AG08395 (cell line): ENCODE measurements at regions not wholly inside any gene's neighbourhood (a gene's known extent, or its start where the extent isn't known, plus 50 kb on each side); places are given as distances from the start of the nearest gene placed in this dataset.
"Not testable (repeated sequence)": the region's sequence is repeated elsewhere in the genome, so short reads cannot be mapped to it uniquely, and the experiment has no call there.

Experiments
- DNase-seq: peaks from one replicate; pipeline ENCODE4 v3.0.0; 2012; ENCODE audit warnings: mixed read lengths, low spot score

DNA sequence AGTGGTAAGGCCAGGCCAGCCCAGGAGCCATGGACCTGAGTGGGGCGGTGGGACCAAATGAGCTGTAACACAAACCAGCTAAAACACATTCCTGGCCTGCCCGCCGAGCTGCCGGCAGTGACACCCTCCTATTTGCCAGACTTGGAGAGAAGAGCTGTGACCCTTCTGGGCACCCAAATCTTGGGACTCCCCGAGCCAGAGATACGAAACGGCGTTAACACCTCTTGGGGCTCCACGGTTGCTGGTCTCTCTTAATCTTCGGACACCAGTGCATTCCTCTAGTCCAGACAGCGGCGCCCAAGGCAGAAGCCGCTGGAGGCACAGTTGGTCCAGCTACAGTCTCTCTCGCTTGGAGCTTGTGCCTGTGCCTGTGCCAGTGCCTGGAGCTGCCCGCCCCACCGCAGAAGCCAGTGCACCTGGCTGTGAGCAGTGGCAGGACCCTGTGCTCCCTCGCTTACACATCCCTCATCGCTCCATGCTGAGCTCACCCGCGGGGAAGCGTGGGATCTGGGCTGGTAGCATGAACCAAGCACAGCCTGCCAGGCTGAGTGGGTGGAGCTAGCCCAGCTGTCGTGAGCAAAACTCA is 147.2 kb upstream of the KLHL1 start:
- DNase-seq: no peak

DNA sequence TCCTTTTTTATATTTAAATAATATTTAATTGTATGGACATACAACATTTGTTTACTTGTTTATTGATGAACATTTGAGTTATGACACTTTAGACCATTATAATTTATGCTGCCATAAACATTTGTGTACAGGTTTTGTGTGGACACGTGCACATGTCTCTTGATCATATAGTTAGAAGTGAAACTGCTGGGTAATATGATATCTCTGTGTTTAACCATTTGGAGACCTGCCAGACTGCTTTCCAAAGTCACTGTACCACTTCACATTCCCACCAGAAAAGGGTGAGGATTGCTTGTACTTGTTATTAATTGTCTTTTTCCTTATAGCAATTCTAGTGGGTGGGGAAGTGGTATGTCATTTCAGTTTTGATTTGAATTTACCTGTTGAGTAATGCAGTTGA is 145.6 kb upstream of the KLHL1 start:
- DNase-seq: no peak

DNA sequence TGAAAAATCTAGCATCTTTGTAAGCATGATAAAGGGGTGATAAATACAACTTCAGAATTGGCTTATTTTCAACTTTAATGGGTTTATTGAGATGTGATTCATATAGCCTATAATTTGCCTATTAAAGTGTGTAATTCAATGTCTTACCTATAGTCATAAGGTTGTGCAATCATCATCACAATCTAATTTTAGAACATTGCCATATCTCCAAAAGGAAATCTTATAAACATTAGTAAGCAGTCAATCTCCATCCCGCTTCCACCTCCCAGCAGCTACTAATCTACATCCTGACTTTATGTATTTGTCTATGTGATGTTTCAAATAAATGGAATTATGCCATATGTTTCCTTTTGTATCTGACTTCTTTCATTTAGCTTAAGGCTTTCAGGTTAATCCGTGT is 145.2 kb upstream of the KLHL1 start:
- DNase-seq: no peak

DNA sequence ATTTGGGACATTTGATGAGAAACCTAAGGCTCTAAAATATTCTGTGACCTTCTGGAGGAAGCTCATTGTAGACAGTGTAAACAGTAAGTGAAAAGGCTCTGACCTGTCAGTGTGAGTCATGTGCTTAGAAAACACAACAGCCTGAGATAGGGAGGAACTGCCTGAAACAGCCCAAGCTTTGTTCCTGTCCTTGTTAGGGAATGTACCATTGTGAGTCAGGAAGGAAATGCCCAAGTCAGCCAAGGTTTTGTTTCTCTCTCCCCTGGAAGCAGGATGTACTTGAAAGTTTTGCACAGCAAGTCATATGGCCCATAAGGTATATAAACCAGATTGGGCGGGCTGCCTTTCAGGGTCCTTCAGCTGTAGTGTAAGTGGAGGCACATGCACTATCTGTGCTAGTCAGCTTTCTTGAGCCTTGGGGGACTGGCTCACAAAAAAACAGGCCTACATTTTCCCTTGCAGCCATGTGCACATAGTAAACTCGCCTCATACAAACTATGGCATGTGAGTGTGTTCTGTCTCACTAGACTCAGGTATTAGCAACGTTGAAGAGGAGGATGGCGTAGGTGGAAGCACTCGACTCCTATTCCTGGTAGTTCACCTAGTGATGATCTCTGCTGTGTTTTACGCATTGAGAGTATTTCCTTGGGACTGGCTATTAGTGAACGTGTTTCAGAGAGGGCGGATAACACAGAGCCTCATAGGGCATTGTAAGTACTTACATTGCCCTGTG is 141.2 kb upstream of the KLHL1 start:
- DNase-seq: no peak

DNA sequence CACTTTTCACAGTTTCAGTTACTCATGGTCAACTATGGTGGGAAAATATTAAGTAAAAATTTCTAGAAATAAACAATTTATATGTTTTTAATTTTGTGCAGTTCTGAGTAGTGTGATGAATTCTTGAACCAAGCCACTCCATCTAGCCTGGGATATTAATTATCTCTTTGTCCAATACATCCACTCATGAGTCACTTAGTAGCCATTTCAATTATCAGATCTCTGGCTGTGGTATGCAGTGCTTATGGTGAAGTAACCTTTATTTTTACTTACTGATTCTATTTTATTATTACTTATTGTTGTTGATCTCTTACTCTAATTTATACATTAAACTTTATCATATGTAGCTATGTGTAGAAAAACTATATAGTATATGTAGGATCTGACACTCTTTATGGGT is 128.9 kb upstream of the KLHL1 start:
- no peak for DNase-seq

DNA sequence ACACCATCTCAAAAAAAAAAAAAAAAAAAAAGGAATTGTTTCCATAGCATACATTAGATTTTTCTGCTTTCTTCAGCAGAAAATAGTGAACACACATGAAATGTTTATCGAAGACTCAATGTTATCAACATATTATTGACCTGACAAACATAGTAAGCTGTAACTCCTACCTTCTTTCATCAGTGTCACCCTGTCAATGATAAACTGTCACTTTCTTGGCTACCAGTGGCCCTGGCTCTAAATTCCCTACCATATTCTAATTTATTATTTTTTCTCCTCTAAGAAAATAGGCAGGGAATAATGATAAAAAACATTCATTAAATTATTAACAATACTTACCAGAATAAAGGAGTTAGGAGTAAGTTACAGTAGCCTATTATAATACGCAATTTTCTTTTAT is 127.3 kb upstream of the KLHL1 start:
- DNase-seq: no peak

DNA sequence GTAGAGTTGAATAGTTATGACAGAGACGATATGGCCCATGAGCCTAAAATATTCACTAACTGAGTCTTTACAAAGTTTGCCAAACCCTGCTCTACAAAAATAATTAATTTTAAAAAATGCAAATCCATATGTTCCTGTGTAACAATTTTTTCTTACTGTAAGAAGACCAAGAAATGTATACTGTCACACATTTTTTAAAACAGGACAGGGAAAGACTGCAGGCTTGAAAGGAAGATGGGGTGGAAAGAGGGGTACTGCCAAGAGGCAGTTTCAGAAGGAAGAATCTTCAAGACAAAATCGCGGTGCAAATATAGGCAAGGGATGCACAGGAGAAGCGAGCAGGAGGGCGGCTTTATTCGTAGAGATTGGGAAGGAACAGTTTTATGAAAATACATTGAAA is 115.7 kb upstream of the KLHL1 start:
- DNase-seq: no peak

DNA sequence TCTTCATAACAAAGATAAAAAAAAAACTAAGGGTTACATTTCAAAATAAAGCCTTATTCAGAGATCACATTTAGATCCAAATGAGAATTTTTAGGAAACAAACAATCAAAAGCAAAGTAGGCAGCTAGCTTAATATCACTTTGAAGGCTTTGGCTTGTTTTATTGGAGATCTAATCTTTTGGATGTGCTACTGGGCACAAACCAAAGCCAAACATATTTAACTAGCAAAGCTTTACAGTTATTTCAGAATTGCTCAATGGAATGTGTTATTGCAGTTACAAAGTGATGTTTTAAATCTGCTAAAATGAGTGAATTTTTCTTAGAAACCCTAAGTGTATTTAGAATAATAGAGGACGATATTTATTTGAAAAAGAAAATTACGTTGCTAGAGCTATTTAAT is 114.7 kb upstream of the KLHL1 start:
- no peak for DNase-seq

DNA sequence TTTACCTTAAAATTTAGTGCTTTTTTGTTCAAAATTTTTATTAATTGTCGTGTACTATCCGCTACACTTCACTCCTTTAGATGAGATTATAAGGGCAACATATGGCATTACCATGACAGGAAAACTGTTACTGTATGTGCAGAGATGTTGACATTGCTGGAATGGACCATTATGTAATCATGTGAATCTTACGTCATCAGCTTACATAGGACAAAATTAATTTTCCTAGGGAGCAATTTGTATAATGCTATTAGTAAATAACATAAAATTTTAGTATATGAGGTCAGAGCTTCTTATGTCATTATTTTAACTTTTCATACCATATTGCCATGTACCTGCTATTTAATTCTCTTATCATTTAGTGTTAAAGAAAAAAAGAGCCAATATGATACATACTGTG is 110.4 kb upstream of the KLHL1 start:
- no peak for DNase-seq

DNA sequence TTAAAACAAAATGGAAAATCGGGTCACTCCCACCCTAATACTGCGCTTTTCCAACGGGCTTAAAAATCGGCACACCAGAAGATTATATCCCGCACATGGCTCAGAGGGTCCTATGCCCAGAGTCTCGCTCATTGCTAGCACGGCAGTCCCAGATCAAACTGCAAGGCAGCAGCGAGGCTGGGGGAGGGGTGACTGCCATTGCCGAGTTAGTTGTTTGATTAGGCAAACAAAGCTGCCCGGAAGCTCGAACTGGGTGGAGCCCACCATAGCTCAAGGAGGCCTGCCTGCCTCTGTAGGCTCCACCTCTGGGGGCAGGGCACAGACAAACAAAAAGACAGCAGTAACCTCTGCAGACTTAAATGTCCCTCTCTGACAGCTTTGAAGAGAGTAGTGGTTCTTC is 100.7 kb upstream of the KLHL1 start:
- DNase-seq: not testable (repeated sequence)

DNA sequence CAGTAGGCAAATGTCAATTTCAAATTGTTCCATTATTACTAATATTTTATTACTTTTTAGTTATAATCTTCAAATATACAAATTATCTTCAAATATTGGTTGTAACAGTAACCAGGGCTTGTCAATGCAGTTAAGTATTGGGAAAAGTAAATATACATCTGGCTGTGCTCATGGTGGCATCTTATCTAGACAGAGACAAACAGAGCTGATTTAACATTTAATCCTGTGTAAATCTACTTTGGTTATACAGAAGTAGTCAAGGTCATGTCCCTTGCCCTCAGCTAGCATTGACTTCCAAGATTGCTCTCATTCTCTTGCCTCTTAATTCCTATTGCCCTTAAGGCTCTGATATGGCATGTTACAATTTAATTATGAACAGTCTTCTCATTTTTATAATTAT is 98.4 kb upstream of the KLHL1 start:
- DNase-seq: no peak

DNA sequence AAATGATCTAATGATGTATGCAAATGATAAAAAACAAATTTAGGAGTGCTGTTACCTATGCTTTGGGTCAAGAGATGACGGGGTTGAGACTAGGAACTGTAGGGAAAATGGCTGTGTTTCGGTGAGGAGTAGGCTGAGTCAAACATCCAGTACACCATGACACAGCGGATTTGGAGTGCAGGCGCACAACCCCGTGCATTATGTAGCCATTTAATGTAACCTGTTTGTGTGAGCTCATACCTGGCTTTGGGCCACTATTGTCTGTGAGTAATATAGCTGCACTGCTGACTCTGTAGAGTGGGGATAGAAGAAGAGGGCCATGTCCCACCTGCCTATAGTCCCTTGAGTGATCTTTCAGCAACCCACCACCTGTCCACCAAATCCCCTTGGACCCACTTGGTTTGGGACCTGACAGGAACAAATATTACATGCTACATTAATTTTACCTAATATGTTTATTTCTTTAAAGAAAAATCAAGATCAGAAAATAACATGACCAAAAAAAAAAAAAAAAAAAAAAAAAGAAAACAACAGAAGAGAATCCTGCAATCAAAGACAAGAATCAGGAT is 95.5 kb upstream of the KLHL1 start:
- DNase-seq: no peak

DNA sequence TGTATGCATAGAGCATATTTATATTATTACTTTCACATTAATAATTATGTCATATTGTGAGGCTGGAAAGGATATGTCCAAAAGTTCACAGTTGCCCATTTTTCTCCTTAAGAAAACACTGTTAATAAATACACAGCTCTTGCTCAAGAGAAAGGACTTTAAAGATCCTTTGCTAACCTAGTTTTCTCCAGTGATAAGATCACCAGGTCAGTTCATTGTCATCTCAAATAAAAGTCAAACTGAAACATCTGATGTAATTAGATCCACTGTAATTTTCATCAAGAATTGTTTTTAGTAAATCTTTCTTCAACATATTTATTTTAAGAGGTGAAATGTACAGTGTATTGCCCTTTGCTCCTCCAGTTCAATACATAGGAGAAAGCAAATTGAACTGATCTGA is 82.8 kb upstream of the KLHL1 start:
- DNase-seq: no peak

DNA sequence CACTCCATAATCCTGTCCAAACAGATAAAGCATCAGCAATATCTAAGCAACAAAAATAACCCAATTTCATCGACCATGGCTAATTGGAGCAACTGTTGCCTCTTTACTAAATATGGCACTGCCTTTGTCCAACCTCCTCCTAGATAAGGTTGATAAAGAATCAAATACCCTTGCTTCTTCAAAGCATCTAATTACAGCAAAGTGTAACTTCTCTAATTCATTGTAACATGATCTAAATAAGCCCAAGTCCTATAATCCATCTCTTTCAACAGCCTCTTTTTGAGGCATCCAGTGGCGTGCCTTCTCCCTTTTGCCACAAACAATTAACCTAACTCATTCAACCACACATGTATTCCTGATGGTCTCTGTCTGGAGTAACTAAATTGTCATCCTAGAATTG is 81.7 kb upstream of the KLHL1 start:
- no peak for DNase-seq

DNA sequence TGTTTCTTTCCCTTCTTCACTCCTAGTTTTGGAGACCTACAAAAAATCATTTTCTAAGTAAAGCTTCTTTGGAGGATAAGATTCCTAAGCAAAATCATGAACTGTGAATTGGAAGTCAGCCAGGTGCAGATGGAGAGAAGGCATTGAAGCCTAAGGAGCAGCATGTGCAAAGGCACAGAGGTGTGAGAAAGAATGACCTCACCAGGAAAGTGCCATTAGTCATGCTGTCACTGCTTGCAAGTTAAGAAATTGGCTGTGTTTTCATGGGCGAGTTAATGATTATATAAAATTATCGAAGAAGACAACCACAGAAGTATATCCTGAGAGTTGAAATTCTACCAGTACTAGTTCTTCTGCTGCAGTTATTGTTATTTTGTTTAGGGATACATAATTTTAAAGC is 80.3 kb upstream of the KLHL1 start:
- DNase-seq: no peak

DNA sequence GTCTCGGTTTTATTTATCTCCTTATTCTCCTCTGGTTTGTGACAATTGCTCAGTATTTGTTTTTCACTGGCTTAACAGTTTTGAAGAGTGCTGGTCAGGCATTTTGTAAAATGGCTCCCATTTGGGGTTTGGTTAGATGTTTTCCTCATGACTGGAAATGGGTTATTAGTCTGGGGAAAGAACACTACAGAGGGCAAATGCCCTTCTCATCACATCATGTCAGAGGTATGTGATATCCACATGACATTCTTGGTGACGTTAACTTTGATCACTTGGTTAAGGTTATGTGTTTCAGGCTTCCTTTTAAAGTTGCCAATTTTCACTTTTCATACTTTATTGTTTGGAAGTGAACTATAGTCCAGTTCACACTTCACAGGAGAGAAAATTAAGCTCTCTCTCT is 74.8 kb upstream of the KLHL1 start:
- no peak for DNase-seq
